ENCODE measurements at regions not wholly inside any gene's neighbourhood (a gene's known extent, or its start where the extent isn't known, plus 50 kb on each side); places are given as distances from the start of the nearest gene placed in this dataset.

GRCh38 chr11:11207428-11207827 lies 145.6 kb downstream of the CSNK2A3 start:
- TF ChIP-seq, protein P1, sequence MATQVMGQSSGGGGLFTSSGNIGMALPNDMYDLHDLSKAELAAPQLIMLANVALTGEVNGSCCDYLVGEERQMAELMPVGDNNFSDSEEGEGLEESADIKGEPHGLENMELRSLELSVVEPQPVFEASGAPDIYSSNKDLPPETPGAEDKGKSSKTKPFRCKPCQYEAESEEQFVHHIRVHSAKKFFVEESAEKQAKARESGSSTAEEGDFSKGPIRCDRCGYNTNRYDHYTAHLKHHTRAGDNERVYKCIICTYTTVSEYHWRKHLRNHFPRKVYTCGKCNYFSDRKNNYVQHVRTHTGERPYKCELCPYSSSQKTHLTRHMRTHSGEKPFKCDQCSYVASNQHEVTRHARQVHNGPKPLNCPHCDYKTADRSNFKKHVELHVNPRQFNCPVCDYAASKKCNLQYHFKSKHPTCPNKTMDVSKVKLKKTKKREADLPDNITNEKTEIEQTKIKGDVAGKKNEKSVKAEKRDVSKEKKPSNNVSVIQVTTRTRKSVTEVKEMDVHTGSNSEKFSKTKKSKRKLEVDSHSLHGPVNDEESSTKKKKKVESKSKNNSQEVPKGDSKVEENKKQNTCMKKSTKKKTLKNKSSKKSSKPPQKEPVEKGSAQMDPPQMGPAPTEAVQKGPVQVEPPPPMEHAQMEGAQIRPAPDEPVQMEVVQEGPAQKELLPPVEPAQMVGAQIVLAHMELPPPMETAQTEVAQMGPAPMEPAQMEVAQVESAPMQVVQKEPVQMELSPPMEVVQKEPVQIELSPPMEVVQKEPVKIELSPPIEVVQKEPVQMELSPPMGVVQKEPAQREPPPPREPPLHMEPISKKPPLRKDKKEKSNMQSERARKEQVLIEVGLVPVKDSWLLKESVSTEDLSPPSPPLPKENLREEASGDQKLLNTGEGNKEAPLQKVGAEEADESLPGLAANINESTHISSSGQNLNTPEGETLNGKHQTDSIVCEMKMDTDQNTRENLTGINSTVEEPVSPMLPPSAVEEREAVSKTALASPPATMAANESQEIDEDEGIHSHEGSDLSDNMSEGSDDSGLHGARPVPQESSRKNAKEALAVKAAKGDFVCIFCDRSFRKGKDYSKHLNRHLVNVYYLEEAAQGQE (IDR thresholded peaks at IDR 0.05; ENCODE audit: insufficient replicate concordance, low read depth): no peak
- TF ChIP-seq POLR2AphosphoS5 (IDR thresholded peaks at IDR 0.05; ENCODE audit: low read depth): no peak

Data from HL-60 (cell line).